SK-N-SH treated with all-trans-retinoic acid at 6 μM for 48 hours (cell line): ENCODE measurements at regions not wholly inside any gene's neighbourhood (a gene's known extent, or its start where the extent isn't known, plus 50 kb on each side); places are given as distances from the start of the nearest gene placed in this dataset.

Source experiments
- BACH2 ChIP-seq: fragments of 250-450 bp; sonication (Bioruptor Pico); IDR thresholded peaks from 2 replicates; pipeline ENCODE4 v1.9.0; 2021; ENCODE audit warnings: mild to moderate bottlenecking, borderline replicate concordance
- PATZ1 ChIP-seq: fragments of 250-450 bp; sonication (Bioruptor Pico); IDR thresholded peaks from 2 replicates; pipeline ENCODE4 v1.8.0; 2020; ENCODE audit warnings: mild to moderate bottlenecking, moderate library complexity, borderline replicate concordance
- POU6F1 ChIP-seq: fragments of 250-450 bp; sonication (Bioruptor Pico); IDR thresholded peaks from 2 replicates; pipeline ENCODE4 v1.8.0; 2021; ENCODE audit warnings: low read depth, mild to moderate bottlenecking, moderate library complexity, borderline replicate concordance
- RARB ChIP-seq: fragments of 250-450 bp; sonication (Bioruptor Pico); IDR thresholded peaks from 2 replicates; pipeline ENCODE4 v1.8.0; 2021; ENCODE audit warnings: mild to moderate bottlenecking, moderate library complexity
- ZNF8 ChIP-seq: fragments of 450-650 bp; formaldehyde crosslinking; IDR thresholded peaks from 2 replicates; pipeline ENCODE4 v1.5.0; 2020; ENCODE audit warnings: mild to moderate bottlenecking, moderate library complexity

- TF ChIP-seq PATZ1 (CRISPR knock-in tag) = no peak
- no peak for TF ChIP-seq RARB (CRISPR knock-in tag)
- no peak for TF ChIP-seq BACH2 (CRISPR knock-in tag)
- TF ChIP-seq POU6F1 (CRISPR knock-in tag) = no peak
- TF ChIP-seq ZNF8 = no peak
Observed at GRCh38 chr11:36953976-36954375, 355.9 kb upstream of the RAG2 start.
